Neural progenitor cell (in vitro differentiated cells): ENCODE measurements at regions not wholly inside any gene's neighbourhood (a gene's known extent, or its start where the extent isn't known, plus 50 kb on each side); places are given as distances from the start of the nearest gene placed in this dataset.

Experiments
- EZH2phosphoT487 ChIP-seq: fragments of 200-600 bp; sonication (generic); IDR thresholded peaks from 2 replicates; pipeline ENCODE4 v1.6.1; 2017; ENCODE audit warnings: antibody characterized with exemption
- TF ChIP-seq, protein P1 (sequence below): fragments of 200-600 bp; sonication (generic); IDR thresholded peaks from 2 replicates; pipeline ENCODE4 v1.5.1; 2017; ENCODE audit warnings: antibody characterized with exemption, mild to moderate bottlenecking

DNA sequence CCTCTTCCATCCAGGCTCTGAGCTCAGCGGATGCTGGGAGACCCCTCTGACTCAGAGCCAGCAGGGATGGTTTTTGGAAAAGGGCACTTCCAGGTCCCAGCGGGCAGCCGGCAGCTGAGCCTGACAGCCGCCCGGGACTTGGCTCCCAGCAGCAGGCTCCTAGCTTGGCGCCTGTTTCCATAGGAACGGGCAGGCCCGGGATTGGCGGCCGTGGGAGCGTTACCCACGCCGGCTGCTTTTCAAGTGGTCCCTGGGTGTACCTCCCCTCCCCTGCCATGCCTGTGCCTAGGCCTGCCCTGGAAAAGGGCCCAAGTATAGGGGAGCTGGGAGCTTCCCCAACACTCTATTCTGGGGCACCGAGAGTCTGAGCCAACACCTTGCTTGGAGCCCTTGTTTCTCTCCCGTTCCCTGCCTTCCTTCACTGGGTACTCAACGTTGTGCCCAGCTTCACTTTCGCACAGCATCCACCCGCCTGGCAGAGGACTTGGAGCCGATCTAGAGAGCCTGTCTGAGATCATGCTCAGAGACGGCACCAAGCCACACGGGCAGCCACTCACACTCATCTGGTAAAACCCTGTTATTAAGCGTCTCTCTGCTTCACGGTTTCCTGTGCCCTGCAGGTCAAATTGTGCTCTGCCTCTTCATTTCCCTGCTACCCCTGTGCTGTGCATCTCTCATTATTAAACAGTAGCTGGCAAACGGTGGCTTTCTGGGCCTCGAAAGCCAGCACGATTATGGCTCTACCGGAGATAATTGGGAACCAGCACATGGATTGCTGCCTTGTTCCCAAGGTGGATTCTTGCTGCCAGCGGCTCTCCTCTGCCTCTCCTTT lies 521.5 kb downstream of the BCOR start:
- TF ChIP-seq, protein P1, sequence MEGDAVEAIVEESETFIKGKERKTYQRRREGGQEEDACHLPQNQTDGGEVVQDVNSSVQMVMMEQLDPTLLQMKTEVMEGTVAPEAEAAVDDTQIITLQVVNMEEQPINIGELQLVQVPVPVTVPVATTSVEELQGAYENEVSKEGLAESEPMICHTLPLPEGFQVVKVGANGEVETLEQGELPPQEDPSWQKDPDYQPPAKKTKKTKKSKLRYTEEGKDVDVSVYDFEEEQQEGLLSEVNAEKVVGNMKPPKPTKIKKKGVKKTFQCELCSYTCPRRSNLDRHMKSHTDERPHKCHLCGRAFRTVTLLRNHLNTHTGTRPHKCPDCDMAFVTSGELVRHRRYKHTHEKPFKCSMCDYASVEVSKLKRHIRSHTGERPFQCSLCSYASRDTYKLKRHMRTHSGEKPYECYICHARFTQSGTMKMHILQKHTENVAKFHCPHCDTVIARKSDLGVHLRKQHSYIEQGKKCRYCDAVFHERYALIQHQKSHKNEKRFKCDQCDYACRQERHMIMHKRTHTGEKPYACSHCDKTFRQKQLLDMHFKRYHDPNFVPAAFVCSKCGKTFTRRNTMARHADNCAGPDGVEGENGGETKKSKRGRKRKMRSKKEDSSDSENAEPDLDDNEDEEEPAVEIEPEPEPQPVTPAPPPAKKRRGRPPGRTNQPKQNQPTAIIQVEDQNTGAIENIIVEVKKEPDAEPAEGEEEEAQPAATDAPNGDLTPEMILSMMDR: no peak
- no peak for TF ChIP-seq EZH2phosphoT487
